PC-3 (cell line): ENCODE measurements at regions not wholly inside any gene's neighbourhood (a gene's known extent, or its start where the extent isn't known, plus 50 kb on each side); places are given as distances from the start of the nearest gene placed in this dataset.

Experiments
- ATAC-seq: fragments of 200-7000 bp; cut with Tn5 transposase; 2 replicates; pipeline ENCODE4 v1.9.1; 2020; ENCODE audit warnings: mild to moderate bottlenecking, moderate library complexity
- BruUV-seq: library from RNA; stranded (reverse); fragments of 400-500 nt; replicated peaks from 2 replicates; lab custom pipeline; 2021; lab: Mats Ljungman, UMichigan
- CTCF ChIA-PET: fragments of 300-600 bp; sonication (Branson Sonifier 250); formaldehyde crosslinking; loops from one replicate; lab custom pipeline; 2022; ENCODE audit warnings: antibody characterized with exemption; lab: Charles Lee
- POLR2A ChIA-PET: fragments of 300-600 bp; sonication (Branson Sonifier 250); formaldehyde crosslinking; loops from one replicate; lab custom pipeline; 2022; ENCODE audit warnings: antibody characterized with exemption; ENCODE audit not compliant: unreplicated experiment; lab: Charles Lee
- DNase-seq: peaks from one replicate; pipeline ENCODE4 v3.0.0-alpha.2; 2015
- H2AFZ ChIP-seq: fragments of 300-600 bp; sonication (generic); 2 replicates; pipeline ENCODE4 v1.6.0; 2016; ENCODE audit warnings: antibody characterized with exemption, low read length
- H3F3A ChIP-seq: fragments of 300-600 bp; sonication (generic); one replicate; pipeline ENCODE4 v1.6.0; 2017; ENCODE audit warnings: antibody characterized with exemption, low read length, control low read depth, mild to moderate bottlenecking; ENCODE audit not compliant: unreplicated experiment
- H3K27ac ChIP-seq: fragments of 300-600 bp; sonication (generic); 2 replicates; pipeline ENCODE4 v1.5.1; 2016; ENCODE audit warnings: mild to moderate bottlenecking, low read length
- H3K27me3 ChIP-seq: fragments of 300-600 bp; sonication (generic); 2 replicates; pipeline ENCODE4 v1.6.1; 2016; ENCODE audit warnings: low read length, mixed read lengths
- H3K36me3 ChIP-seq: fragments of 300-600 bp; sonication (generic); 2 replicates; pipeline ENCODE4 v1.6.1; 2016; ENCODE audit warnings: low read depth, mixed run types, low read length, mixed read lengths
- H3K4me1 ChIP-seq: fragments of 300-600 bp; sonication (generic); 2 replicates; pipeline ENCODE4 v1.5.1; 2016; ENCODE audit warnings: low read length; ENCODE audit not compliant: insufficient read depth
- H3K4me2 ChIP-seq: fragments of 300-600 bp; sonication (generic); 2 replicates; pipeline ENCODE4 v1.6.0; 2016; ENCODE audit warnings: low read length
- H3K4me3 ChIP-seq: fragments of 300-600 bp; sonication (generic); 2 replicates; pipeline ENCODE4 v1.5.1; 2016; ENCODE audit warnings: mild to moderate bottlenecking, low read length, mixed read lengths
- H3K79me2 ChIP-seq: fragments of 300-600 bp; sonication (generic); 2 replicates; pipeline ENCODE4 v1.6.1; 2017; ENCODE audit warnings: low read length, mixed read lengths
- H3K9ac ChIP-seq: fragments of 300-600 bp; sonication (generic); 2 replicates; pipeline ENCODE4 v1.6.0; 2016; ENCODE audit warnings: mild to moderate bottlenecking, low read length
- H3K9me2 ChIP-seq: fragments of 300-600 bp; sonication (generic); replicated peaks from 2 replicates; pipeline ENCODE4 v1.6.1; 2016; ENCODE audit warnings: mixed run types, low read length, mixed read lengths
- H3K9me3 ChIP-seq: fragments of 300-600 bp; sonication (generic); 2 replicates; pipeline ENCODE4 v1.6.1; 2016; ENCODE audit warnings: low read length, mixed read lengths
- H4K20me1 ChIP-seq: fragments of 300-600 bp; sonication (generic); 2 replicates; pipeline ENCODE4 v1.6.1; 2016; ENCODE audit warnings: low read length, mixed read lengths
- EZH2 ChIP-seq: fragments of 300-600 bp; sonication (generic); IDR thresholded peaks from one replicate; pipeline ENCODE4 v1.6.1; 2017; ENCODE audit warnings: antibody characterized with exemption, mild to moderate bottlenecking, low read length; ENCODE audit not compliant: unreplicated experiment
- EZH2phosphoT487 ChIP-seq: fragments of 300-600 bp; sonication (generic); IDR thresholded peaks from 2 replicates; pipeline ENCODE4 v1.6.1; 2018; ENCODE audit warnings: mild to moderate bottlenecking, antibody characterized with exemption, low read length, borderline replicate concordance
- intact Hi-C: fragments of 100-400 bp; cut with micrococcal nuclease; formaldehyde crosslinking; loops from 2 replicates; pipeline ENCODE4 v1.9.0; 2023
- TF ChIP-seq, protein P1 (sequence below): fragments of 300-600 bp; sonication (generic); conservative IDR thresholded peaks from 2 replicates; pipeline ENCODE4 v1.5.1; 2017; ENCODE audit warnings: antibody characterized with exemption, low read depth, mild to moderate bottlenecking, low read length

GRCh38 chr22:26778372-26778771 is 121.0 kb downstream of the MIAT start:
- Histone ChIP-seq H4K20me1 (no peaks in the 10 kb centered on the region), H2AFZ (no peak overlapping the region), H3K4me1 (no peaks in the 10 kb centered on the region), H3K4me2 (no peak overlapping the region), H3K9ac (no peak overlapping the region), H3K9me2 (no peaks in the 10 kb centered on the region), H3K9me3 (no peaks in the 10 kb centered on the region), H3K79me2 (no peaks in the 10 kb centered on the region), H3F3A (no peaks in the 10 kb centered on the region), H3K27ac (no peak overlapping the region), H3K4me3 (no peak overlapping the region), H3K27me3 (no peaks in the 10 kb centered on the region), H3K36me3 (no peaks in the 10 kb centered on the region)
- no peak for ATAC-seq
- POLR2A ChIA-PET, result no interaction called here
- intact Hi-C loops, result no loop called here
- no peak for DNase-seq
- no TSS peak for BruUV-seq
- TF ChIP-seq EZH2 (no peak), EZH2phosphoT487 (no peak)
- TF ChIP-seq, protein P1, sequence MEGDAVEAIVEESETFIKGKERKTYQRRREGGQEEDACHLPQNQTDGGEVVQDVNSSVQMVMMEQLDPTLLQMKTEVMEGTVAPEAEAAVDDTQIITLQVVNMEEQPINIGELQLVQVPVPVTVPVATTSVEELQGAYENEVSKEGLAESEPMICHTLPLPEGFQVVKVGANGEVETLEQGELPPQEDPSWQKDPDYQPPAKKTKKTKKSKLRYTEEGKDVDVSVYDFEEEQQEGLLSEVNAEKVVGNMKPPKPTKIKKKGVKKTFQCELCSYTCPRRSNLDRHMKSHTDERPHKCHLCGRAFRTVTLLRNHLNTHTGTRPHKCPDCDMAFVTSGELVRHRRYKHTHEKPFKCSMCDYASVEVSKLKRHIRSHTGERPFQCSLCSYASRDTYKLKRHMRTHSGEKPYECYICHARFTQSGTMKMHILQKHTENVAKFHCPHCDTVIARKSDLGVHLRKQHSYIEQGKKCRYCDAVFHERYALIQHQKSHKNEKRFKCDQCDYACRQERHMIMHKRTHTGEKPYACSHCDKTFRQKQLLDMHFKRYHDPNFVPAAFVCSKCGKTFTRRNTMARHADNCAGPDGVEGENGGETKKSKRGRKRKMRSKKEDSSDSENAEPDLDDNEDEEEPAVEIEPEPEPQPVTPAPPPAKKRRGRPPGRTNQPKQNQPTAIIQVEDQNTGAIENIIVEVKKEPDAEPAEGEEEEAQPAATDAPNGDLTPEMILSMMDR, result no peak
- CTCF ChIA-PET, result no interaction called here

GRCh38 chr22:26779108-26779507 is 121.7 kb downstream of the MIAT start:
- Histone ChIP-seq H3K4me3 (no peak overlapping the region), H3K27ac (no peak overlapping the region), H3K4me1 (no peaks in the 10 kb centered on the region), H3F3A (no peaks in the 10 kb centered on the region), H2AFZ (no peak overlapping the region), H3K79me2 (no peaks in the 10 kb centered on the region), H4K20me1 (no peaks in the 10 kb centered on the region), H3K4me2 (no peak overlapping the region), H3K9me2 (no peaks in the 10 kb centered on the region), H3K9ac (no peak overlapping the region), H3K27me3 (no peaks in the 10 kb centered on the region), H3K36me3 (no peaks in the 10 kb centered on the region), H3K9me3 (no peaks in the 10 kb centered on the region)
- intact Hi-C loops, result no loop called here
- CTCF ChIA-PET, result no interaction called here
- DNase-seq (no peak), ATAC-seq (no peak)
- POLR2A ChIA-PET, result no interaction called here
- no TSS peak for BruUV-seq
- TF ChIP-seq, protein P1, result no peak
- no peak for TF ChIP-seq EZH2

GRCh38 chr22:26779929-26780328 is 122.5 kb downstream of the MIAT start:
- ATAC-seq, result no peak
- H3K9me3 ChIP-seq, result no peaks in the 10 kb centered on the region
- no peaks in the 10 kb centered on the region for H3K79me2 ChIP-seq
- ChIA-PET POLR2A (no interaction called here), CTCF (no interaction called here)
- H3K27ac ChIP-seq, result no peak overlapping the region
- H3K4me1 ChIP-seq, result no peaks in the 10 kb centered on the region
- H3K4me2 ChIP-seq, result no peak overlapping the region
- H4K20me1 ChIP-seq, result no peaks in the 10 kb centered on the region
- no peaks in the 10 kb centered on the region for H3F3A ChIP-seq
- no peak overlapping the region for H2AFZ ChIP-seq
- DNase-seq, result no peak
- BruUV-seq, result no TSS peak
- no peaks in the 10 kb centered on the region for H3K27me3 ChIP-seq
- intact Hi-C loops, result no loop called here
- H3K9me2 ChIP-seq, result no peaks in the 10 kb centered on the region
- no peak overlapping the region for H3K4me3 ChIP-seq
- no peaks in the 10 kb centered on the region for H3K36me3 ChIP-seq
- TF ChIP-seq, protein P1, result no peak
- TF ChIP-seq EZH2phosphoT487 (no peak), EZH2 (no peak)
- H3K9ac ChIP-seq, result no peak overlapping the region
